CD4-positive, alpha-beta T cell treated with Interleukin-10 for 1 hour (primary cell): ENCODE measurements at regions not wholly inside any gene's neighbourhood (a gene's known extent, or its start where the extent isn't known, plus 50 kb on each side); places are given as distances from the start of the nearest gene placed in this dataset.

ENCODE experiments used
- DNase-seq: peaks from one replicate; pipeline ENCODE4 v3.0.0-alpha.2; 2020

GRCh38 chr1:221900678-221901077 is 158.8 kb upstream of the DUSP10 start:
- DNase-seq = no peak

- no peak for DNase-seq
These were observed 155.4 kb upstream of the DUSP10 start for GRCh38 chr1:221897321-221897721.

- no peak for DNase-seq
These were observed 150.5 kb upstream of the DUSP10 start for GRCh38 chr1:221892301-221892830.

- no peak for DNase-seq
These were observed 149.8 kb upstream of the DUSP10 start for GRCh38 chr1:221891708-221892107.

- no peak for DNase-seq
These were observed 146.9 kb upstream of the DUSP10 start for GRCh38 chr1:221888801-221889200.

- DNase-seq = no peak
These were observed 146.3 kb upstream of the DUSP10 start for GRCh38 chr1:221888218-221888617.

- DNase-seq = no peak
These were observed 145.9 kb upstream of the DUSP10 start for GRCh38 chr1:221887758-221888157.

GRCh38 chr1:221887415-221887746 is 145.5 kb upstream of the DUSP10 start:
- DNase-seq = no peak

GRCh38 chr1:221886743-221887414 is 145.0 kb upstream of the DUSP10 start:
- DNase-seq = no peak

- no peak for DNase-seq
These were observed 144.4 kb upstream of the DUSP10 start for GRCh38 chr1:221886311-221886710.

- no peak for DNase-seq
These were observed 142.9 kb upstream of the DUSP10 start for GRCh38 chr1:221884821-221885220.

GRCh38 chr1:221881805-221882581 is 140.1 kb upstream of the DUSP10 start:
- DNase-seq = no peak

GRCh38 chr1:221880182-221880581 is 138.3 kb upstream of the DUSP10 start:
- no peak for DNase-seq

- no peak for DNase-seq
These were observed 136.2 kb upstream of the DUSP10 start for GRCh38 chr1:221878134-221878533.

GRCh38 chr1:221877311-221877710 is 135.4 kb upstream of the DUSP10 start:
- DNase-seq = no peak

GRCh38 chr1:221875004-221875330 is 133.1 kb upstream of the DUSP10 start:
- DNase-seq = no peak

GRCh38 chr1:221874285-221875003 is 132.6 kb upstream of the DUSP10 start:
- DNase-seq = no peak

GRCh38 chr1:221873673-221874072 is 131.8 kb upstream of the DUSP10 start:
- no peak for DNase-seq

GRCh38 chr1:221871056-221871455 is 129.2 kb upstream of the DUSP10 start:
- no peak for DNase-seq

- DNase-seq = no peak
These were observed 127.9 kb upstream of the DUSP10 start for GRCh38 chr1:221869779-221870178.

GRCh38 chr1:221868593-221869303 is 126.9 kb upstream of the DUSP10 start:
- DNase-seq = no peak

GRCh38 chr1:221867003-221867402 is 125.1 kb upstream of the DUSP10 start:
- no peak for DNase-seq

GRCh38 chr1:221865808-221866207 is 123.9 kb upstream of the DUSP10 start:
- DNase-seq = no peak
